A549 (cell line): ENCODE measurements at regions not wholly inside any gene's neighbourhood (a gene's known extent, or its start where the extent isn't known, plus 50 kb on each side); places are given as distances from the start of the nearest gene placed in this dataset.

Experiments used
- BHLHE40 ChIP-seq: IDR thresholded peaks from 2 replicates; pipeline ENCODE4 v1.6.1; 2012; ENCODE audit warnings: low read depth, low read length, inconsistent platforms
- CEBPB ChIP-seq, 2 experiments: fragments of >200 bp in 1 of 2; sonication (Bioruptor Twin) in 1 of 2; formaldehyde crosslinking in 1 of 2; IDR thresholded peaks; 2 replicates each; pipeline ENCODE4 v1.6.1; 2012 to 2016
- CHD2 ChIP-seq: fragments of 150-350 bp; IDR thresholded peaks from 2 replicates; pipeline ENCODE4 v1.6.1; 2014; ENCODE audit warnings: low read length; ENCODE audit not compliant: partially characterized antibody
- CHD4 ChIP-seq: fragments of 200-600 bp; sonication (generic); IDR thresholded peaks from 2 replicates; pipeline ENCODE4 v1.6.1; 2016; ENCODE audit warnings: antibody characterized with exemption, mild to moderate bottlenecking, borderline replicate concordance
- ESRRA ChIP-seq: fragments of 150-350 bp; IDR thresholded peaks from 2 replicates; pipeline ENCODE4 v1.6.1; 2014; ENCODE audit warnings: mild to moderate bottlenecking, low read length, borderline replicate concordance
- HOXA7 ChIP-seq: fragments of 250-450 bp; sonication (Bioruptor Pico); IDR thresholded peaks from 2 replicates; pipeline ENCODE4 v1.5.0; 2020; ENCODE audit warnings: mild to moderate bottlenecking, moderate library complexity
- MYC ChIP-seq: IDR thresholded peaks from 2 replicates; pipeline ENCODE4 v1.6.1; 2012; ENCODE audit warnings: mild to moderate bottlenecking, inconsistent platforms, low read length, improper control_type of control experiment, borderline replicate concordance
- NR3C1 ChIP-seq: fragments of >200 bp; sonication (Bioruptor Twin); formaldehyde crosslinking; IDR thresholded peaks from 3 replicates; pipeline ENCODE4 v1.6.1; 2017
- RAD21 ChIP-seq, 2 experiments: fragments of >200 bp in 1 of 2; sonication (Bioruptor Twin) in 1 of 2; formaldehyde crosslinking in 1 of 2; IDR thresholded peaks in 1 of 2; conservative IDR thresholded peaks in 1 of 2; 2 replicates in 1 of 2; 3 replicates in 1 of 2; pipeline ENCODE4 v1.6.1; 2012 to 2018; ENCODE audit warnings: inconsistent platforms in 1 of 2
- RCOR1 ChIP-seq: fragments of 150-350 bp; IDR thresholded peaks from 2 replicates; pipeline ENCODE4 v1.6.1; 2014; ENCODE audit warnings: antibody characterized with exemption, low read length, low read depth
- SMC3 ChIP-seq: fragments of >200 bp; sonication (Bioruptor Twin); formaldehyde crosslinking; IDR thresholded peaks from 3 replicates; pipeline ENCODE4 v1.6.1; 2018; ENCODE audit warnings: inconsistent platforms
- TF ChIP-seq, protein P1 (sequence below): fragments of >200 bp; sonication (Bioruptor Twin); formaldehyde crosslinking; IDR thresholded peaks from 3 replicates; pipeline ENCODE4 v1.5.1; 2016
- TF ChIP-seq, protein P2 (sequence below): IDR thresholded peaks from 2 replicates; pipeline ENCODE4 v1.6.1; 2012

DNA sequence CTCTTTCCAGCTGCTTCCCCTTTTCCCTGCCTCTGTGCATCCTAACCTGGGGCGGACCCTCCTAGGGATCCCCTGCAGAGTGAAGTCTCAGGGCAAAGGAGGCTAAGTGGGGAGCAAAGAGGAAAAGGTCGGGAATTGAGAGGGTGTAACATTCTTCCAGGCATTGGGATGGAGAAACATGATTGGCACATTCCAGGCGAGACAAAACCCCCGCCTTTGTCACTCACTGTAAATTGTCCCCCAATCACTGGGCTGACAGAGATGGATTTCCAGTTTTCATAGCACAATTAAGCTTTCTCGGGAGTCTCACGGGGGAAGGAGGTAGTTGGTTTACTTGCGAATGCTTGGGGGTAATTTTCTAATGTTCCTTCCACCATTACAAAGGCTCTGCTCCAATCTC lies 74.9 kb downstream of the MIAT start:
- TF ChIP-seq MYC (no peak), ESRRA (no peak), BHLHE40 (no peak), CEBPB (IDR thresholded peaks at IDR 0.05) (no peak), HOXA7 (CRISPR knock-in tag) (no peak), CHD2 (no peak), NR3C1 (no peak), CHD4 (no peak), RAD21 (conservative IDR thresholded peaks at IDR 0.05 in 1 of 2, IDR thresholded peaks at IDR 0.05 in 1 of 2) (no peak), SMC3 (no peak), RCOR1 (no peak)
- TF ChIP-seq, protein P1, sequence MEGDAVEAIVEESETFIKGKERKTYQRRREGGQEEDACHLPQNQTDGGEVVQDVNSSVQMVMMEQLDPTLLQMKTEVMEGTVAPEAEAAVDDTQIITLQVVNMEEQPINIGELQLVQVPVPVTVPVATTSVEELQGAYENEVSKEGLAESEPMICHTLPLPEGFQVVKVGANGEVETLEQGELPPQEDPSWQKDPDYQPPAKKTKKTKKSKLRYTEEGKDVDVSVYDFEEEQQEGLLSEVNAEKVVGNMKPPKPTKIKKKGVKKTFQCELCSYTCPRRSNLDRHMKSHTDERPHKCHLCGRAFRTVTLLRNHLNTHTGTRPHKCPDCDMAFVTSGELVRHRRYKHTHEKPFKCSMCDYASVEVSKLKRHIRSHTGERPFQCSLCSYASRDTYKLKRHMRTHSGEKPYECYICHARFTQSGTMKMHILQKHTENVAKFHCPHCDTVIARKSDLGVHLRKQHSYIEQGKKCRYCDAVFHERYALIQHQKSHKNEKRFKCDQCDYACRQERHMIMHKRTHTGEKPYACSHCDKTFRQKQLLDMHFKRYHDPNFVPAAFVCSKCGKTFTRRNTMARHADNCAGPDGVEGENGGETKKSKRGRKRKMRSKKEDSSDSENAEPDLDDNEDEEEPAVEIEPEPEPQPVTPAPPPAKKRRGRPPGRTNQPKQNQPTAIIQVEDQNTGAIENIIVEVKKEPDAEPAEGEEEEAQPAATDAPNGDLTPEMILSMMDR, result no peak
- TF ChIP-seq, protein P2, sequence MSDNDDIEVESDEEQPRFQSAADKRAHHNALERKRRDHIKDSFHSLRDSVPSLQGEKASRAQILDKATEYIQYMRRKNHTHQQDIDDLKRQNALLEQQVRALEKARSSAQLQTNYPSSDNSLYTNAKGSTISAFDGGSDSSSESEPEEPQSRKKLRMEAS, result no peak
